PC-9 (cell line): ENCODE measurements at regions not wholly inside any gene's neighbourhood (a gene's known extent, or its start where the extent isn't known, plus 50 kb on each side); places are given as distances from the start of the nearest gene placed in this dataset.
"Not testable (repeated sequence)": the region's sequence is repeated elsewhere in the genome, so short reads cannot be mapped to it uniquely, and the experiment has no call there.

Source experiments
- BruUV-seq: library from RNA; stranded (reverse); fragments of 400-500 nt; replicated peaks from 2 replicates; lab custom pipeline; 2021; lab: Mats Ljungman, UMichigan
- CTCF ChIA-PET: fragments of 300-600 bp; sonication (Branson Sonifier 250); formaldehyde crosslinking; loops from one replicate; lab custom pipeline; 2022; ENCODE audit warnings: antibody characterized with exemption; lab: Charles Lee
- POLR2A ChIA-PET: fragments of 300-600 bp; sonication (Branson Sonifier 250); formaldehyde crosslinking; loops from one replicate; lab custom pipeline; 2022; ENCODE audit warnings: antibody characterized with exemption; ENCODE audit not compliant: unreplicated experiment; lab: Charles Lee
- DNase-seq, 2 experiments: peaks; one replicate each; pipeline versions ENCODE4 v3.0.0 to v3.0.0-alpha.2; 2015 to 2022; ENCODE audit warnings: mixed read lengths in 1 of 2
- H2AFZ ChIP-seq: fragments of 200-600 bp; sonication (generic); 2 replicates; pipeline ENCODE4 v1.8.1; 2017; ENCODE audit warnings: antibody characterized with exemption
- H3F3A ChIP-seq: fragments of 200-600 bp; sonication (generic); 2 replicates; pipeline ENCODE4 v1.8.1; 2017; ENCODE audit warnings: antibody characterized with exemption, mild to moderate bottlenecking, low read depth; ENCODE audit not compliant: insufficient read depth
- H3K27ac ChIP-seq: fragments of 200-600 bp; sonication (generic); 2 replicates; pipeline ENCODE4 v1.6.1; 2016; ENCODE audit warnings: mixed run types
- H3K27me3 ChIP-seq: fragments of 200-600 bp; sonication (generic); 2 replicates; pipeline ENCODE4 v1.6.1; 2016; ENCODE audit warnings: low read depth, mixed run types; ENCODE audit not compliant: insufficient read depth
- H3K36me3 ChIP-seq: fragments of 200-600 bp; sonication (generic); 2 replicates; pipeline ENCODE4 v1.6.1; 2016; ENCODE audit warnings: low read depth, mixed run types
- H3K4me1 ChIP-seq: fragments of 200-600 bp; sonication (generic); replicated peaks from 2 replicates; pipeline ENCODE4 v1.6.1; 2016; ENCODE audit warnings: mixed run types; ENCODE audit not compliant: insufficient read depth
- H3K4me2 ChIP-seq: fragments of 200-600 bp; sonication (generic); 2 replicates; pipeline ENCODE4 v1.6.1; 2017; ENCODE audit warnings: mixed run types
- H3K4me3 ChIP-seq: fragments of 200-600 bp; sonication (generic); 2 replicates; pipeline ENCODE4 v1.6.1; 2016; ENCODE audit warnings: mixed run types
- H3K79me2 ChIP-seq: fragments of 200-600 bp; sonication (generic); 2 replicates; pipeline ENCODE4 v1.6.1; 2017; ENCODE audit warnings: low read depth, mixed run types
- H3K9me2 ChIP-seq: fragments of 200-600 bp; sonication (generic); 2 replicates; pipeline ENCODE4 v1.8.1; 2017; ENCODE audit warnings: mild to moderate bottlenecking; ENCODE audit not compliant: insufficient read depth
- H3K9me3 ChIP-seq: fragments of 200-600 bp; sonication (generic); 2 replicates; pipeline ENCODE4 v1.8.1; 2016; ENCODE audit warnings: low read depth; ENCODE audit not compliant: insufficient read depth
- H4K20me1 ChIP-seq: fragments of 200-600 bp; sonication (generic); 2 replicates; pipeline ENCODE4 v1.8.1; 2017; ENCODE audit not compliant: insufficient read depth
- CTCF ChIP-seq: fragments of 200-600 bp; sonication (generic); conservative IDR thresholded peaks from 2 replicates; pipeline ENCODE4 v1.6.1; 2017; ENCODE audit warnings: mixed run types, antibody characterized with exemption, mild to moderate bottlenecking, moderate library complexity
- EZH2 ChIP-seq: fragments of 200-600 bp; sonication (generic); IDR thresholded peaks from 2 replicates; pipeline ENCODE4 v1.8.0; 2017; ENCODE audit warnings: antibody characterized with exemption, low read depth
- intact Hi-C: fragments of 100-400 bp; cut with micrococcal nuclease; formaldehyde crosslinking; loops from one replicate; pipeline ENCODE4 v1.10.0; 2022; ENCODE audit not compliant: unreplicated experiment

GRCh38 chr6:112439432-112439831, 92.3 kb downstream of the RFPL4B start:
- no TSS peak for BruUV-seq
- no peaks in the 10 kb centered on the region for H4K20me1 ChIP-seq
- no peaks in the 10 kb centered on the region for H3K79me2 ChIP-seq
- no peak overlapping the region for H3K27ac ChIP-seq
- H2AFZ ChIP-seq, result no peak overlapping the region
- intact Hi-C loops, result no loop called here
- 0 out of 2 replicates have a peak, but pooled peaks cover 3% of the 10 kb centered on the region for H3K9me2 ChIP-seq
- H3K27me3 ChIP-seq, result no peaks in the 10 kb centered on the region
- no peaks in the 10 kb centered on the region for H3K9me3 ChIP-seq
- H3F3A ChIP-seq, result no peaks in the 10 kb centered on the region
- ChIA-PET POLR2A (no interaction called here), CTCF (no interaction called here)
- H3K36me3 ChIP-seq, result no peaks in the 10 kb centered on the region
- no peak for DNase-seq
- H3K4me3 ChIP-seq, result no peak overlapping the region
- no peak overlapping the region for H3K4me2 ChIP-seq
- TF ChIP-seq EZH2, result no peak
- no peaks in the 10 kb centered on the region for H3K4me1 ChIP-seq

- DNase-seq, result no peak
- Histone ChIP-seq H4K20me1 (no peaks in the 10 kb centered on the region), H3K27me3 (no peaks in the 10 kb centered on the region), H3F3A (no peaks in the 10 kb centered on the region), H3K9me3 (no peaks in the 10 kb centered on the region), H3K9me2 (no peaks in the 10 kb centered on the region), H3K4me1 (no peaks in the 10 kb centered on the region), H3K4me2 (no peak overlapping the region), H3K4me3 (no peak overlapping the region), H3K27ac (no peak overlapping the region), H3K79me2 (no peaks in the 10 kb centered on the region), H3K36me3 (no peaks in the 10 kb centered on the region), H2AFZ (no peak overlapping the region)
- ChIA-PET CTCF (no interaction called here), POLR2A (no interaction called here)
- intact Hi-C loops, result no loop called here
- TF ChIP-seq EZH2 (no peak), CTCF (no peak)
- no TSS peak for BruUV-seq
Measured at GRCh38 chr6:112441607-112442006, 94.5 kb downstream of the RFPL4B start.

GRCh38 chr6:112443179-112444065, 96.3 kb downstream of the RFPL4B start:
- Histone ChIP-seq H4K20me1 (no peaks in the 10 kb centered on the region), H3F3A (no peaks in the 10 kb centered on the region), H2AFZ (no peak overlapping the region), H3K4me1 (no peaks in the 10 kb centered on the region), H3K4me3 (no peak overlapping the region), H3K79me2 (no peaks in the 10 kb centered on the region), H3K9me3 (no peaks in the 10 kb centered on the region), H3K36me3 (no peaks in the 10 kb centered on the region), H3K27ac (no peak overlapping the region), H3K9me2 (no peaks in the 10 kb centered on the region), H3K4me2 (no peak overlapping the region), H3K27me3 (no peaks in the 10 kb centered on the region)
- DNase-seq, result no peak
- ChIA-PET POLR2A (no interaction called here), CTCF (no interaction called here)
- no TSS peak for BruUV-seq
- no peak for TF ChIP-seq CTCF
- TF ChIP-seq EZH2, result no peak
- intact Hi-C loops, result no loop called here

GRCh38 chr6:112448786-112449185, 101.7 kb downstream of the RFPL4B start:
- H3K36me3 ChIP-seq, H3K79me2 ChIP-seq, H3K4me2 ChIP-seq, H3F3A ChIP-seq, H3K9me2 ChIP-seq, CTCF ChIA-PET, H3K4me3 ChIP-seq, DNase-seq, intact Hi-C loops, POLR2A ChIA-PET, H3K9me3 ChIP-seq, H3K27me3 ChIP-seq, H4K20me1 ChIP-seq, H3K27ac ChIP-seq, H2AFZ ChIP-seq, BruUV-seq, H3K4me1 ChIP-seq: not testable (repeated sequence)
